ENCODE measurements at regions not wholly inside any gene's neighbourhood (a gene's known extent, or its start where the extent isn't known, plus 50 kb on each side); places are given as distances from the start of the nearest gene placed in this dataset.

GRCh38 chr6:119565893-119566292 lies 216.3 kb upstream of the MAN1A1 start (continued):
- TF ChIP-seq CTCF (conservative IDR thresholded peaks at IDR 0.05; ENCODE audit: low read depth in 2 of 2) (no peak), EZH2phosphoT487 (IDR thresholded peaks at IDR 0.05; ENCODE audit: unreplicated experiment) (no peak), NANOG (IDR thresholded peaks at IDR 0.05; ENCODE audit: borderline replicate concordance) (no peak), ZNF114 (CRISPR knock-in tag; IDR thresholded peaks at IDR 0.05) (no peak)

GRCh38 chr6:119562168-119562567 lies 212.6 kb upstream of the MAN1A1 start:
- no peaks in the 10 kb centered on the region for H3K4me1 Mint-ChIP-seq
- no peak overlapping the region; the same call in 1 of the 2 replicates for H2AFZ ChIP-seq
- H3K36me3 Mint-ChIP-seq (ENCODE audit: low read depth) = no peaks in the 10 kb centered on the region
- no peaks in the 10 kb centered on the region for H4K20me1 ChIP-seq (replicated peaks; ENCODE audit: insufficient read depth)
- DNase-seq (ENCODE audit: low spot score) (no peak), ATAC-seq (no peak)
- no peaks in the 10 kb centered on the region for H3K4me1 ChIP-seq (ENCODE audit: insufficient read depth)
- H3K27ac Mint-ChIP-seq = no peak overlapping the region
- no peaks in the 10 kb centered on the region for H3K9me3 Mint-ChIP-seq
- H3K4me3 Mint-ChIP-seq = no peak overlapping the region
- H3K36me3 ChIP-seq (ENCODE audit: insufficient read depth) = no peaks in the 10 kb centered on the region
- H3K79me2 ChIP-seq (replicated peaks; ENCODE audit: insufficient read depth) = no peaks in the 10 kb centered on the region
- no peak overlapping the region for H3K27ac ChIP-seq (ENCODE audit: low read depth)
- no peak overlapping the region for H3K4me2 ChIP-seq
- no peaks in the 10 kb centered on the region for H3K27me3 ChIP-seq (ENCODE audit: insufficient read depth)
- H3K27me3 Mint-ChIP-seq (ENCODE audit: insufficient read depth, low read depth, poor library complexity) = peaks cover 2% of the 10 kb centered on the region
- 0 out of 2 replicates have a peak, but pooled peaks cover 2% of the 10 kb centered on the region for H3K9me2 ChIP-seq (ENCODE audit: insufficient read depth)
- H3K4me3 ChIP-seq = no peak overlapping the region
- H3F3A ChIP-seq (replicated peaks; ENCODE audit: low read depth) = no peaks in the 10 kb centered on the region
- no peak for TF ChIP-seq ZNF114 (CRISPR knock-in tag; IDR thresholded peaks at IDR 0.05)
- no peak for TF ChIP-seq EZH2phosphoT487 (IDR thresholded peaks at IDR 0.05; ENCODE audit: unreplicated experiment)
- no peak for TF ChIP-seq NANOG (IDR thresholded peaks at IDR 0.05; ENCODE audit: borderline replicate concordance)
- TF ChIP-seq CREB1 (CRISPR knock-in tag; IDR thresholded peaks at IDR 0.05; ENCODE audit: low read depth) = no peak
- no peak for TF ChIP-seq ZNF331 (CRISPR knock-in tag; IDR thresholded peaks at IDR 0.05; ENCODE audit: low read depth)
- no peak for TF ChIP-seq CTCF (conservative IDR thresholded peaks at IDR 0.05; ENCODE audit: low read depth in 2 of 2)
- TF ChIP-seq EZH2 (IDR thresholded peaks at IDR 0.05; ENCODE audit: low read depth, unreplicated experiment) = no peak
- TF ChIP-seq JUNB (IDR thresholded peaks at IDR 0.05; ENCODE audit: unreplicated experiment) = no peak
- no peak for TF ChIP-seq POLR2AphosphoS5 (IDR thresholded peaks at IDR 0.05; ENCODE audit: low read depth)
- TF ChIP-seq REST (IDR thresholded peaks at IDR 0.05; ENCODE audit: unreplicated experiment) = no peak
- TF ChIP-seq ZNF462 (CRISPR knock-in tag; IDR thresholded peaks at IDR 0.05) = no peak
